GM21526 (cell line): ENCODE measurements at regions not wholly inside any gene's neighbourhood (a gene's known extent, or its start where the extent isn't known, plus 50 kb on each side); places are given as distances from the start of the nearest gene placed in this dataset.
"Not testable (repeated sequence)": the region's sequence is repeated elsewhere in the genome, so short reads cannot be mapped to it uniquely, and the experiment has no call there.

Experiments
- ATAC-seq: cut with Tn5 transposase; IDR thresholded peaks from one replicate; pipeline ENCODE4 v1.9.1; 2021; ENCODE audit warnings: moderate library complexity; ENCODE audit not compliant: unreplicated experiment, low FRiP score

DNA sequence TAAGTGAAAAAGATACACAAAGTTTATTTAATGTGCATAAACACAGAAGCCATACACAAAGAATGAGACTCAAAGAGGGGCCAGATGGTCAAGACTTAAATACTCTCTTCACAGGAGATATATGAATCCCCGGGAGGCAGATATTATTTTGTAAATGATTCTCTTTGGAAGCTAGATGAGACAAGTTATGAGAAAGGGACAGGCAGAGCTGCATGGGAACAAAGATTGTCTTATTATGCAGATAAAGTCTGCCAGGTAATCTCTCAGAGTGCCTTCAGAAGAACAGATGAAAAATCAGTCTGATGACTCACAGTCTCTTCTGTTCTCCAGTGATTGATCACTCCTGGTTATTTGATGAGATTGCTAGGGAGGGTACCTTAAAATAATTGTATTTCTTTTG lies 89.0 kb downstream of the NAF1 start:
- ATAC-seq: no peak

DNA sequence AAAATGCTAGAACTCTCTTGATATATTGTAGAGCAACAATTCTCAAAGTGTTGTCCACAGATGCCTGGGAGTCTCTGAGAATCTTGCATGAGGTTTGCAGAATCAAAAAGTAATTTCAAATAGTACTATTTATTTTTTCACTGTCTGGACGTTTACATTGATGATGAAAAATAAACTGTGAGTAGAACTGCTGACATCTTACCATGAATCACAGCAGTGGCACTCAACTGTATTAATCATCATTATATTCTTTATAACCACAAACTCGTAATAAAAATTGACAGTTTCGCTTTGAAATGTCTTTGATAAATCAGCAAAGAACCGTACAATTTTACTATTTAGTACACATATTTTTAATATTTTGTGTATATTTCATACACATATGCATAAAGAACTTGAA lies 94.5 kb downstream of the NAF1 start:
- ATAC-seq: no peak

DNA sequence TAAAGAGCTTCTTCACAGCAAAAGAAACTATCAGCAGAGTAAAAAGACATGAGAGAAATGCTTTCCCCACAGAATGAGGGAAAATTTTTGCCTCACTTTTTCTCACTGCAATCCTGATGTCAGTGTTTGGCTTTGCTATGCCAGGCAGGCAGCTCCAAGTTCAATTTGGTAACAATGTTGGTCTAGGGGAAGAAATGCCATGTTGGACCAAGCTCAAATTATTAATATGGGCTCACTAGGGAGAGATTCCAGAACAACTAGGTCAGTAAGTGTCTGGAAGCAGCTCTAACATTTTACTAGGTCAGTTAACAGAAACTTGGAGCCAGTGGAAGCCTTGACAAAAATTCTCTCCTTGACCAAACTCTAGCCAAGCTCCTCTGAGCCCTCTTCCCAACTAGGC lies 95.4 kb downstream of the NAF1 start:
- ATAC-seq: no peak

DNA sequence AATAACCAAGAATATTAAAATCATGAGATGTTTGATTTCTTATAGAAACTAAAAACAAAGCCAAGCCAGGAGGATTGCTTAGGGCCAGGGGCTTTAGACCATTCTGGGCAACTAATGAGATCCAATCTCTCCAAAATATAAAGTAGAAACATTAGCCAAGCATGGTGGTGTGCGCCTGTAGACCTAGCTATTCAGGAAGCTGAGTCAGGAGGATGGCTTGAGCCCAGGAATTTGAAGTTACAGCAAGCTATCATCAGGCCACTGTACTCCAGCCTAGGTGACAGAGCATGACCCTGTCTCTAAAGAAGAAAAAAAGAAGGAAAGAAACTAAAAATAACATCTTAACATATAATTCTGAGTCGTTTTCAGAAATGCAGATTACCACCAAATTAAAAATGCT lies 96.7 kb downstream of the NAF1 start:
- no peak for ATAC-seq

DNA sequence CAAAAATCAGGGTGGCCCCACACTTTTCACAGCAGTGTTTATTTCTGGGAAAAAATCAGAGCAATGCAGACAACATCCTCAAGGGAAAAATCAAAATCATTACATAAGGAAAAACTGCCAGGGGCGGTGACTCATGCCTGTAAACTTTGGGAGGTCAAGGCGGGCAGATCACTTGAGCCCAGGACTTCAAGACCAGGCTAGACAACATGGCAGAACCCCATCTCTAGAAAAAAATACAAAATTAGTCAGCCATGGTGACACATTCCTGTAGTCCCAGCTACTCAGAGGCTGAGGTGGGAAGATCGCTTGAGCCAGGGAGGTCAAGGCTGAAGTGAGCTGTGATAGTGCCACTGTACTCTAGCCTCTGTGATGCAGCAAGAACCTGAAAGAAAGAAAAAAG lies 102.8 kb downstream of the NAF1 start:
- no peak for ATAC-seq

DNA sequence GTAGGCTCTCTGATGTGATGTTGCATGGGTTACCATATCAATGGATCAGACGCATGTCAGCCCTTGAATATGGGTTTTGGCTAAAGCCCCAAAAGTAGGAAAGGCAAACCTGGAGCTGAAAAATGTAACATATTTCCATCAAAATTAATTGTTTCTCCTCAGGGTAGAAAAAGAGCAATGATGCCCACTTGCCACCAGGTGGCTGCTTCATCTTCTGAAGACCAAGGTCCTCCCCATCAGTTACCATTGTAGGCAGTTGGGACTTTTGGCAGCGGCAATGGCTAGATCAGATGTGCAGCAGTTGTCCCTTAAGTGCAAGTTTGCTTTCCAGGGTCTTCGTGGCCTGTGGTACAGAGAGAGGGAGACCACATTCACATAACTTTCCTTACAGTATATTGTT lies 118.2 kb downstream of the NAF1 start:
- peak; percentile 90 for ATAC-seq

DNA sequence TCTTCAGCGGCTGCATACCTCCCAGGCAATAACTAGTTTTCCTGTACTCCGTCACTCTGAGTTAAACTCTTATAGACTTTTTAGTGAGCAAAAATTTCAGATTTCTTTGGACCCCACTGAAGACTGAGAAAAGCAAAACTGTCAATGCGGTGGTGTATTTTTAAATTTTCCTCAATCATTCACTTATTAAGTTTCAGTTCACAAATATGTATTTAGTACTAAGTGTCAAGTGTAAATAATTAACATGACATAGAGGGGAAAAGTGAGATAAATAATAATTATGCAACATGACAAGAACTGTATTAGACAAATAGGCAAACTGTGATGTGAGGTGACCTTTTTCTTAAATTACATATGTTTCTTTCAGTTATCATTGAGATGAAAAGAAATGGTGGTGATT lies 124.4 kb downstream of the NAF1 start:
- no peak for ATAC-seq

DNA sequence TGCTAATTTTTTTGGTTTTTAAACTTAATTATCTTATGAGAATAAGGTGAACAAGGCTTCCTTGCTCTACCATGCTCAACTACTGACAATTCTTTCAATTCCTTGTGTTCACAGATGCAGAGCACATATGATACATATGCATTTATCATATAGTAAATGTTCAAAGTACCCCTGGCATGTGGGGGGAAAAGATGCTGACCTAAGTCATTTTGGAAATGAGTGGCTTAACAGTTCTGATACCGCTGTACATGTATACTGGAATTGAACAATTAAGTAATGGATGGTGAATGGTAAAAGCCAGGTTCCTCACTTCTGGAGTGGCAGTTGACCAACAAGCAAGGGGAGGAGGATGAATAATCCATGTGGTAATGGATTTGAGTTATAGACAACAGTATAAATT lies 149.6 kb downstream of the NAF1 start:
- ATAC-seq: no peak

DNA sequence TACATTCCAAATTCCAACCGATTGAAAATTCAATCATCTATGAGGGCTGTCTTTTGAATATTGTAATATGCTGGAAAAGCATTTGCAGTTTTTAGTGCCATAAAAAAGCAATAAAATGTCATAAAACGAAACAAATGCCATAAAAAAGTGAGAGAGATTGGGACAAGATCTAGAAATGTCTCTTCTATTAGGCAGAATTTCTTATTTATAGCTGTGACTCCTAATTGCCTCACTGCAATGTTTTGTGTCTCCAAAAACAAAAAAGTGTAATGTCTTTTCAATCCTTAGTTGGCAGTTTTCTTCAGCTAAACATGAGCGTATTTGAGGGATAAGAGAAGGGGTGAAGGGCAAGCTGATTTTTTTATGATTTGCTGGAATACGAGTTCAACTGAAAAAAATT lies 153.9 kb downstream of the NAF1 start:
- ATAC-seq: no peak

DNA sequence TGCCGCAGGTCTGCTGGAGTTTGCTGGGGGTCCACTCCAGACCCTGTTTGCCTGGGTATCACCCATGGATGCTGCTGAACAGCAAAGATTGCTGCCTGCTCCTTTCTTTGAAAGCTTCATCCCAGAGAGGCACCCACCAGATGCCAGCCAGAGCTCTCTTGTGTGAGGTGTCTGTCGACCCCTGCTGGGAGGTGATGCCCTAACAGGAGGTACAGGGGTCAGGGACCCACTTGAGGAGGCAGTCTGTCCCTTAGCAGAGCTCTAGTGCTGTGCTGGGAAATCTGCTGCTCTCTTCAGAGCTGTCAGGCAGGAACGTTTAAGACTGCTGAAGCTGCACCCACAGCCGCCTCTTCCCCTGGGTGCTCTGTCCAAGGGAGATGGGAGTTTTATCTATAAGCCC lies 162.7 kb downstream of the NAF1 start:
- no peak for ATAC-seq

DNA sequence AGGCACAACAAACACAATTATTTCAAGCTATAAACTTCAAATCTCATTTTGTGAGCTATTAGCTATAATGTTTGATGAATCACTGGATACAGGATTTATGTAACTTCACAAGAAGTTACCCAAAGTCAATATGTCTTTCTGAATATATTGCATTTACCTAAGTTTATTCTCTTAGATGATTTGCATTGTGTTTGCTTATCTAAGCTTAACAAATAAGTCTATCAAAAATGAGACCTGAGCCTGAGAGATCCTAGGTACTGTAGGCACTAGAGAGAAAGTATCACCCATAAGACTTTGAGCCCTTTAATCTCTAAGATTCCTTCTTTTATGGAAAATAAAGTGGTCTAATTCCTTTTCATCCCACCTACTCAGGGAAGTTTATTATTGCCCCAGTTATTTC lies 178.2 kb downstream of the NAF1 start:
- no peak for ATAC-seq

DNA sequence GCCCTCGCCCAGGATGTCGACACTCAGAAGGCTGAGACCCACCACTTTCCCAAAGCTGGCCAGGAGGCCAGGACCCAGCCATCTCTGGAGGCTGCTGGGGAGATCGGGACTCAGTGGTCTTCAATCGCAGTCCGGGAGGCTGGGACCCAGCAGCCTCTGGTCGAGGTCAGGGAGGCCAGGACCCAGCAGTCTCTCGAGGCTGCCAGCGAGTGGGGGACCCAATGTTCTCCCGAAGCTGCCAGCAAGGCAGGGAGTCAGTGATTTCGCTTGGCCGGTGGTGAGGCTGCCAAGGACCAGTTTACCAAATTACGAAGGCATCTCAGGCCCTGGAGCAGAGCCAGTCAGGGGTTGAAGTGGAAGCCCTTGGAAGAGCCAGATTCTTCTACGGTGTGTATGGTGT lies 181.6 kb downstream of the NAF1 start:
- no peak for ATAC-seq

DNA sequence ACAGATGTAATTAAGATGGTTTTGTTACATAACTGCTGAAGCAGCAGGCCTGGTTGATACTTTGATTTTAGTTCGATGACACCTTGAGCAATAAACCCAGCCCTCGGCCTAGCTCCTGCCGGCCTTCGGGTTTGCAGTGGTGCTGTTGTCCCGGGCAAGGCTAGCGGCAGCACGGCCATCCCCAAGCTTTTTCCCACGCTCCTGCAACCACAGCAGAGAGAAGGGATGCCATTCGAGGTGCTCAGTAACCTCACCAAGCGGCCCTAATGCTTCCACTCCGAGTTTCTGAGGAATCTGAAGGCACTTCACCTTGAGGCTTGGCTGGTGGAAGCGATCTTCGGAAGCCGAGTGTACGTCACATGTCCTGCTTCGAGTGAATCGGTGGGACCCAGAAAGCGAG lies 182.1 kb downstream of the NAF1 start:
- ATAC-seq: no peak

DNA sequence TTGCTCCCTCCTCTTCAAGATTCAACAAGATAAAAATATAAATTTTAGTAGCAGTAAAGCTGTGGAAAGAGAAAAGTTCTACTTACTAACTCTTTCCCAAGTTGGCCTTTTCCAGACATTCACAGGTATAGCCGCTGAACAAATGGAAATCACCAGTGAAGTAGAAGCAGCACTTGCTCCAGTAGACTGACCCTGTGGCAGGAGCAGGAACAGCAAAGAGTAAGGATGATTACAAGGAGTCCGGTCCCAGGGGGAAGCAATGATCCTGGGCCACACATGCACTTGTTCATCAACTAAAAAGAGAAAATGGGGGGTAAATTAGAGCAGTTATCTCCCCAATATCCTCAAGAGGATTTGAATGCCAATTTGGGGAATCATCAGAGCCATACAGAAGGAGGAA lies 184.9 kb downstream of the NAF1 start:
- no peak for ATAC-seq

DNA sequence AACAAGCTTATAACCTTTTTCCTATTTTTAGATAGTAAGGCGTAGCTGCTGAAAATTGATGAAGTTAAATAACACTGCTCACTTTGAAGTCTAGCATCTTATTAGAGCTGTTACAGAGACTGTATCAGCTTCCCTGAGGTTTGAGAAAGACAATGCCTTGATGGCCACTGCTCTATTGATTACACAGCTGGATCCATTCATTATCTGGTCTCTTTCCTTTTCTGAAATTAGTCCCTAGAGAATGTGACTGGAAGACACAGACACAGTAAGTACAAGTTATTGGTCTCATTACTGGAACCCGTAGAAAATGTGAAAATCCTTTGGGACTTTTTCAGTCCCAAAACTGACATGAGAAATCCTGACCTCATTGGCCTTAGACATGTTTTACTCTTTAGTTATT lies 188.3 kb downstream of the NAF1 start:
- ATAC-seq: no peak

DNA sequence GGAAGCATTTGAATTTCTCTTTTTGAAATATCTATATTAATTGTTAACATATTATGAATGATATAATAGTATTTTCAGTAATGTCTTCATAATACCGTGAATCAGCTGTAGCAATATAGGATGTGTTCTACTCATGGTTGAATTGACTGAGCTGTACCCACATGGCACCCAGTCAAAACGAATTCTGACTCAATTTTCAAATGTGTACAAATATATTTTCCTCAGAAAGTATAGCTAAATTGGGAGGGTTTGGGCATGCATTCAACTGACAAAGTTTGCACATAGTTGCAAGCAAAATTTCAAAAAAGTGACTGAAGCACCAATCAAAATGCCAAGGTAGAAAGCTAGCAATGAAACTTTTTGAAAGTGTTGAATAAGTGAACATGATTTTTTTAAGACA lies 188.9 kb downstream of the NAF1 start:
- ATAC-seq: no peak

DNA sequence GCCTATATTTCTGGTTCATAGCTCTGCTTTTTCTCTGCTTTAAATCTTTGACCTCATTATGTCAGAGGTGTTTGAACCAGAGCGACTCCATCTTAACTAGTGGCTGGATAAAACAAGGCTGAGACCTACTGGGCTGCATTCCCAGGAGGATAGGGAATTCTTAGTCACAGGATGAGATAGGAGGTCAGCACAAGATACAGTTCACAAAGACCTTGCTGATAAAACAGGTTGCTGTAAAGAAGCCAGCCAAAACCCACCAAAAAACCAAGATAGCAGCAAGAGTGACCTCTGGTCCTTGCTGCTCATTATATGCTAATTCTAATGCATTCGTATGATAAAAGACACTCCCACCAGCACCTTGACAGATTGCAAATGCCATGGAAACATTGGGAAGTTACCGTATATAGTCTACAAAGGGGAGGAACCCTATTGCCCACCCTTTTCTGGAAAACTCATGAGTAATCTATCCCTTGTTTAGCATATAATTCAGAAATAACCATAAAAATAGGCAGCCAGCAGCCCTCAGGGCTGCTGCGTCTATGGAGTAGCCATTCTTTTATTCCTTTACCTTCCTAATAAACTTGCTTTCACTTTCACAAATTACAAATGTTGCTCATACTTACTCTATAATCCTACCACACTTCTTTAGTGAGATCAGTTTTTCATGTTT lies 193.9 kb downstream of the NAF1 start:
- ATAC-seq: no peak

DNA sequence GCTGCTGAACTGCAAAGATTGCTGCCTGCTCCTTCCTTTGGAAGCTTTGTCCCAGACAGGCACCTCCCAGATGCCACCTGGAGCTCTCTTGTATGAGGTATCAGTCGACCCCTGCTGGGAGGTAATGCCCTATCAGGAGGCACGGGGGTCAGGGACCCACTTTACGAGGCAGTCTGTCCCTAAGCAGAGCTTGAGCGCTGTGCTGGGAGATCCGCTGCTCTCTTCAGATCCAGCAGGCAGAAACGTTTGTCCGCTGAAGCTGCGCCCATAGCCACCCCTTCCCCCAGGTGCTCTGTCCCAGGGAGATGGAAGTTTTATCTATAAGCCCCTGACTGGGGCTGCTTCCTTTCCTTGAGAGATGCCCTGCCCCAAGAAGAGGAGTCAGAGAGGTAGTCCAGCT lies 197.5 kb downstream of the NAF1 start:
- ATAC-seq: no peak

DNA sequence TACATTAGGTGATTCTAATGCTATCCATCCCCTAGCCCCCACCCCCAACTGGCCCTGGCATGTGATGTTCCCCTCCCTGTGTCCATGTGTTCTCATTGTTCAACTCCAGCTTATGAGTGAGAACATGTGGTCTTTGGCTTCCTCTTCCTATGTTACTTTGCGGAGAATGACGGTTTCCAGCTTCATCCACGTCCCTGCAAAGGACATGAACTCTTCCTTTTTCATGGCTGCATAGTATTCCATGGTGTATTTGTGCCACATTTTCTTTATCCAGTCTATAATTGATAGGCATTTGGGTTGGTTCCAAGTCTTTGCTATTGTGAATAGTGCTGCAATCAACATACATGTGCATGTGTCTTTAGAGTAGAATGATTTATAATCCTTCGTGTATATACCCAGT lies 200.7 kb downstream of the NAF1 start:
- not testable (repeated sequence) for ATAC-seq

DNA sequence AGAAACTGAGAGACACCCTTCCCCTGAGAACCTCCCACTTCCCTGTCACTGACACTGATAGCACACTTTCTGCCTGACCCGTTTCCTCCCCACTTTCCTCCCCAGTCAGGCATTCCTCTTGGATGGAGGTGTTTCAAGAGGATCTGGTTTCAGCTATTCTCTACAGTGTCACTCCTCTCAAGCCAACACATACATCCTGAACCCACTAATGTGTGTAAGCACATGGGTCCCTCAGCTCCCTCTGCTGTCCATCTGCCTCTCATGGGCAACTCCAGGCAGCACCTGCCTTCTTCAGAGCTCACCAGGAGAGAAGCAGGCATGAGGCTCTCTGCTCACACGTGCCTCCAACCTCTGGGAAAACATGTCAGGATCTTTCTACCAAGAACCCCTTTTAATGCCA lies 207.6 kb downstream of the NAF1 start:
- peak; percentile 48 for ATAC-seq

DNA sequence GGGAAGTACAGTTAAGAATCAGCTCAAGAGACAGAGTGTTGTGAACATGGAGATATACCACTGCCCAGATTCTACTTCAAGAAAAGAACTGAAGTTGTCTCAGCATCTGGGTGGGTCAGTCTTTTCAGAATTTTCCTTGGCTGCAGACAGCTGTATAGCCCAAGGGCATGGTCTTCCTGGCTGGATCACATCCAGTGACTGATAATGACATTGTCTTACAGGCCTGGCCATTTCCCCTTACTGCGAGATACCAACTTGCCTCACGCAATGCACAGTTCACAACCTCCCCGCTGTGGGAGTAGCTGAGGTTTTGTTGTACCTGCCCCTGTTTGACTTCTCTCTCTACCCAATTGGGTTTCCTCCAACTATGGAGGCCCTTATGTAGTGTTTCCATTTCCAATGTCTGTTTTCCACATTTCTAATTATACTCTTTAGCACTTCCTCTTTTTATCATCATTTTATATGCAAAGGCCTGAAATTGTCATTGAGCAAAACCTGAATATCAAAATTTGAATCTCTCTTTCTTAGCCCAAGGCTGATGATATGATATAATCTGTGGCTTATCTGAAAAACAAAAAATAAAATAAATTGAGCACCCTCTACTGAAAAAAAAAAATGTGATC lies 209.1 kb downstream of the NAF1 start:
- ATAC-seq: no peak

DNA sequence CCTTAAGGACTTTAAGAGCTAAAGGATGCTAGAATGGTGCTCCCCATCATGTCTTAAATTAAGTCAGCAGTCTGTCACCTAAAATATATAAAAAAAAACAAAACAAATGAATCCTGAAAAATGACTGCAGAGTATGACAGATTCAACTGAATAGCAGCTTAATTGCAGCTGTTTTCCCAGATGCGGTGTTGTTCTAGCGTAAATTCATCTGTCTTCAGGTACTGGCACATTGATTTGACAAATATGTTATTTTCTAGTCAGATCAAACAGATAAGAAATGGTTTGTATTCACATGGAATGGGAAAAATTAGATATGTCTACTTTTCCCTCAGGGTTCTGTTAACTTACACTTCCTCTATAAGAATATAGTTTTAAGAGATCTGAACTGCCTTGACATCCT lies 211.7 kb downstream of the NAF1 start:
- no peak for ATAC-seq

DNA sequence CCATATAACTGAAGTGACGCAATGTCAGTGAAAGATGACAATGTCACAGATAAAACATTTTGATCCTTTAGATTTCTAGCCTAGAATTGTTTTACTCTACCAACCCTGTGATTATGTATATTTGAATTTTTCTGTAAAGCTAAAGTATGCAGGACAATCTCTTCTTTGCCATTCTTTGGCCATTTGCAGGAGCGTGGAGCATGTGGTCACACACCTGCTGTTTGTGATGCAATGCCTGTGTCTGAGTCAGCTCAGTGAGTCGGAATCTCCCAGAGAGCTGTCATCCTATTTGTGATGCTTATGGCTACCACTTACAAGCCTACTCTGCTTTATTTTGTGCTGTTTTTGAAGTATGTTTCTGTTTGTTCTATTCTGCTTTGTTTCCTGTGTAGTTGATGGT lies 214.5 kb downstream of the NAF1 start:
- ATAC-seq: no peak
